ENCODE measurements at regions not wholly inside any gene's neighbourhood (a gene's known extent, or its start where the extent isn't known, plus 50 kb on each side); places are given as distances from the start of the nearest gene placed in this dataset.

DNA sequence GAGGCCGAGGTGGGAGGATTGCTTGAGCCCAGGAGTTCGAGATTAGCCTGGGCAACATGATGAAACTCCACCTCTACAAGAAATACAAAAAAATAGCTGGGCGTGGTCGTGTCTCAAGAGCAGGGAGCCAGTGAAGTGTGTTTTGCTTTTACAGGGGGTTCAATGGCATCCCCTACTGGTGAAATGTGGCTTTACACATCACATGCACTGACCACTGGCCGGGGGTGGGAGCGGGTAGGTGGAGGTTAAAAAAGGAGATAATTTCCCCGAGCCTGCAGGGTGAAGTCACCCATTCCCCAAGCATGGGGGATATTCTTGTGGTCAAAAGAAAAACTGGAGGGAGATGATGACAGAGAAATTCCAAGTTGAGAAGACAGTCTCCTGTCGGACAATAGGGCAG, 63.6 kb upstream of the PWP1 start:
- TF ChIP-seq, protein P1, sequence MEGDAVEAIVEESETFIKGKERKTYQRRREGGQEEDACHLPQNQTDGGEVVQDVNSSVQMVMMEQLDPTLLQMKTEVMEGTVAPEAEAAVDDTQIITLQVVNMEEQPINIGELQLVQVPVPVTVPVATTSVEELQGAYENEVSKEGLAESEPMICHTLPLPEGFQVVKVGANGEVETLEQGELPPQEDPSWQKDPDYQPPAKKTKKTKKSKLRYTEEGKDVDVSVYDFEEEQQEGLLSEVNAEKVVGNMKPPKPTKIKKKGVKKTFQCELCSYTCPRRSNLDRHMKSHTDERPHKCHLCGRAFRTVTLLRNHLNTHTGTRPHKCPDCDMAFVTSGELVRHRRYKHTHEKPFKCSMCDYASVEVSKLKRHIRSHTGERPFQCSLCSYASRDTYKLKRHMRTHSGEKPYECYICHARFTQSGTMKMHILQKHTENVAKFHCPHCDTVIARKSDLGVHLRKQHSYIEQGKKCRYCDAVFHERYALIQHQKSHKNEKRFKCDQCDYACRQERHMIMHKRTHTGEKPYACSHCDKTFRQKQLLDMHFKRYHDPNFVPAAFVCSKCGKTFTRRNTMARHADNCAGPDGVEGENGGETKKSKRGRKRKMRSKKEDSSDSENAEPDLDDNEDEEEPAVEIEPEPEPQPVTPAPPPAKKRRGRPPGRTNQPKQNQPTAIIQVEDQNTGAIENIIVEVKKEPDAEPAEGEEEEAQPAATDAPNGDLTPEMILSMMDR (conservative IDR thresholded peaks at IDR 0.05; ENCODE audit: low read length) = peak; percentile 78
- TF ChIP-seq EZH2phosphoT487 (IDR thresholded peaks at IDR 0.05; ENCODE audit: borderline replicate concordance) = no peak
